Iris pigment epithelial cell (primary cell): ENCODE measurements at regions not wholly inside any gene's neighbourhood (a gene's known extent, or its start where the extent isn't known, plus 50 kb on each side); places are given as distances from the start of the nearest gene placed in this dataset.
A peak's percentile ranks its signal among the peaks of the same experiment; 100 is the strongest.

Source experiments
- DNase-seq: peaks from one replicate; pipeline ENCODE4 v3.0.0-alpha.2; 2011; ENCODE audit warnings: low read depth

DNA sequence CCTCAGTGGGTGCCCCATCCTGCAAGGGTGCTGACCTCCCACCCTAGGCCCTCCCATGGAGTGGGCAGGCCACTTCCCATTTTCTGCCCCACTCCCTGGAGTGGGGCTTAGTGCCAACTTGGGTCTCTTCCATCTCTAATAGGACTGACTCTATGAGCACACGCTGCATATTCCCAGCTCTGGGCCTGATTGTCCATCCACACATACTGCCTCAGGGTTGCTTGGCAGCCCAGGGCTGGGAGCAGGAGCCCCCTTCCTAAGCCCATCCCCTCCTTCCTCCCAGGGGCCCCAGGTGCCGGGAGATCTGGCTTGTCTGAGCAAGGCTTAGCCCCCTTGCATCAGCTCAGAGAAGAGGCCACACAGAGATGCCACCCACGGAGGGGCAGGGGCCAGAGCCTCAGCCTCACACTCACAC is 55.1 kb downstream of the PJA1 start:
- no peak for DNase-seq

DNA sequence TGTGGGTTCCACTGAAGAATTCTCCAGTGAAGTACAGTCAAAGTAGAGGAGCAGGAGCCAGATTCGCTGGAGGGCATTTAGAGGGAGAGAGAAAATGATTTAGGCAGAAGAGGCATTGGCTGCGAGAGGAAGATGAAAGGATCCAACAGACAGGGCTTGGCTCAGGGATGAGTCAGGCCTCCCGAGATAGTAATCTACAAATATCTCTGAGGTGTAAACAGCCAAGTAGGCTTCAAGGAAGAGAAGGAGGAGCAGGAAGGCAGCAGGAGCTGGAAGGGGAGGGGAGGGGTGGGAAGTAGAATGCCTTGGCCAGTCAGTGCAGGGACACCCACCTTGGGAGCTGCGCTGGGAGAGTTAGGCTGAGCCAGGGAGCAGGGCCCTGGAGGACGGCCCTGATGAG is 55.5 kb downstream of the PJA1 start:
- DNase-seq, result peak; percentile 57

DNA sequence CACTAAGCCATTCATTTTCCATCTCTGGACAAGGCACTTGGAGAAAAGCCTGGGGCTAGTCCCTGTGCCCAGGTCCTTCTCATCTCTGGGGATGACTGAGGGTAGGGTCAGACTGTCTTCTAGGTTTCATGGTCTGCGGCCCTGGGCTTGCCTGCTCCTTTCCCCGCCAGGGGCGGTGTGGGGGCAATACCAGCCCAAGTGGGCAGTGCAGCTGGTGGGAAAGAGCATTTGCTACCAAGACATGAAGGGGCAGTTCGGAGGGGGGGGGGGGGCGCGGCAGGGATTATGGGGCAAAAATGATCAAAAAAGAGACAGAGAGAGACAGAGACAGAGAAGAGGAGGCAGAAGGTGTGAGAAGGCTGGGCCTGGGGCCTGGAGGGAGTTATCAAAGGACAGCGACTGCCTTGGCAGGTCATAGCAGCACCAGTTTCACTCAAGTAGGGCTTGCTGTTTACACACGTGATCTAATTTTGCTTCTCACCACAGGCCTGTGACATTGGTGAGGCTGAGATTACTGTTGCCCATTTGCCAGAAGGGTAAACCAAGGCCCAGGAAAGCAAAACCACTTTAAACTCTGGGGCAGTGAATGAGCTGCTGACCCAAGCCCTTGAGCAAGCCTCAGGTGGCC is 56.1 kb downstream of the PJA1 start:
- no peak for DNase-seq

DNA sequence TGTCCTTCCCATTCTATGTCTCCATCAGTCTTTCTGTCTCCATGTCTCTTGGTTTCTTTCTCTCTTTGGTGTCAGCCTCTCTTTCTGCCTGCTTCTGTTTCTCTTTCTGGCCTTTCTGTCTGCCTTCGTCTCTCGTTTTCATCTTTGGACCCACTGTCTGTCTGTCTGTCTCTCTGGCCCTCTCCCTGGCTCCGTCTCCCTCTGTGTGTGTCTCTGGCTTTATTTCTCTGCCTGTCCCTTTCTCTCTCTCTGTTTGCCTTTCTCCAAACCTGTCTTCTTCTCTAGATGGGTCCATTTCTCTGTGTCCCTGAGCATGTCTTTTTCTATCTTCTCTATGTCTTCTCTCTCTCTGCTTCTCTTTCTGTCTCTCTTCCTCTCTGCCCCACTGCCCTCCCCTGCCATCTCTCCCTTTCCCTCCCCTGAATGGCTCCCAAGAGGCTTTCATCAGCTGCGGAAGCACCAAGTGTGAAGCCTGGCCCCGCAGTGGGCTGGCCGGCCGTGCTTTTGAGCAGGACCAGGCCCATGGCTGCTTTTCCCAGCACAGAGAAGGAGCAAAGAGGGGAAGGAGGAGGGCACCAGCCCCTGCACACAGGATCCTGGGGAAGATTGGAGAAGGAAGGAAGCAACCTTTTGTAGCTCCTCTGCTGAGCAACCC is 57.4 kb downstream of the PJA1 start:
- DNase-seq, result no peak

GRCh38 chrX:69107231-69107739 is 58.0 kb downstream of the PJA1 start:
- DNase-seq, result no peak

- DNase-seq, result no peak
Observed at GRCh38 chrX:69104756-69105434, 60.4 kb downstream of the PJA1 start.

DNA sequence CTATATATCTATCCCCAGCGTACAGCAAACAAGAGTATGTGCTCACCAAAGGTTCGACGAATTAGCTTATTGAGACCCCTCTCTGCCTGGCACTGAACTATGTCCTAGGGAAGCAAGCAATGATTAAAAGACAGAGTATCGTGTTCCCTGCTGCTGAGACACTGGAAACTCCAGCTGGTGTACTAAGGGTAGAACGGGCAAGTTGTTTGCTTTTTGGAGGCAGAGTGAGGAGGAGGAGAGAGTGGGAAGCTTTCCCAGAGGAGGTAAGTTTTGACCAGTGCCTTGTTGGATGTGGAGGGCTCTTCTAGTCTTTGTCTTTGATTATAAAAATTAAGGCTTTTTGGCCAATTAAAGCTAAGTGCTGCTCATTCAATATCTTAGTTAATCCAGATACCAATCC is 61.7 kb downstream of the PJA1 start:
- DNase-seq, result no peak

DNA sequence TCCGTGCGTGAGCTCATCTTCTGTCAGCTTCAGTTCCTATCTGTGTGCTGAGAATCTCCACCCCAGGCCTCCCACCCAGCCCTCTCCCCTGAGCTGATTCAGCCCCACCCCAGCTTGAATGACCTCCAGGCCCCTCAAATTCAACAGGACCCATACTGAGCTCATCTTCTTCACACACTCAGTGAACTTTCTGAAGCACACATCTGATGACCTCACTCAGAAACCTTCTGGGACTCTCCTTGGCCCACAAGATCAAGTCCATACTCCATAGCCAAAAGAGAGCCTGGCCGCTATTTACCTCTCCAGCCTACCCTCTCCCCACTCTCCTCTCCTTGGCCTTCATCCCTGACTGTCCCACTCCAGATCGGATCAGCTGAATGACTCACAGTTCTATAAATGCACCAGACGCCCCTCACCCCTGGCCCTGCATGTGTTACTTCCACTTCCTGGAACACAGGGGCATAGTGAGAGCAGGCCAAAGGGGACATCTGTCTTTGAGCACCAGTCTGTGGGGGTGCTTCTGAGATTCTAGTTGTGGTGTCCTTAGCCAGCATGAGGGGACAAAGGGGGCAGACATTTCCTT is 62.5 kb downstream of the PJA1 start:
- no peak for DNase-seq

DNA sequence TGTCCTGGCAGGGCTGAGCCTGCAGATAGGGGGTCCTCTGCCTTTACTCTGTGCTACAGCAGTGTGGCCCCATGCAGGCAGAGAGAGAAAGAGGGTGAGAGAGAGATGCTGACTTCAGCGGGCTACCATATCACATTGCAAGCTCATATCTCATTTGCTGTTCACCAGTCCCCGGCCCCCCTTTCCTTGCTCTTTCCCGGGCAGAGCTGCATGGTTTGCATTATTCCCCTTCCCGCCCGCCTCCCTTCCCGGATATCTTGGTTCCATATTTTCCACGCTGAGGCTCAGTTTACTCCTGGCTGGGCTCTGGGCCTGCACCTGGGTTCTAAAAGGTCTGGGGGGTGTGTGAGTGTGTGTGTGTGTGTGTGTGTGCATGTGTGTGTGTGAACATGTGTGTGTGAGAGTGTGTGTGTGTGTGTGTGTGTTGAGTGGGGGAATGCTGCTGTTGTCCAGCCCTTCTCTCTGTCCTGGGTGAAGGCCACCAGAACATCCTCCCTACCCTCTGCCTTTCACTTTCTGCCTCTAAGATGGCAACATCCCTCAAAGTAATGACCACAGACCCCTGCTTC is 63.5 kb downstream of the PJA1 start:
- no peak for DNase-seq

- no peak for DNase-seq
Observed at GRCh38 chrX:69100478-69100877, 64.8 kb downstream of the PJA1 start.

GRCh38 chrX:69097451-69098236 is 67.6 kb downstream of the PJA1 start:
- no peak for DNase-seq

DNA sequence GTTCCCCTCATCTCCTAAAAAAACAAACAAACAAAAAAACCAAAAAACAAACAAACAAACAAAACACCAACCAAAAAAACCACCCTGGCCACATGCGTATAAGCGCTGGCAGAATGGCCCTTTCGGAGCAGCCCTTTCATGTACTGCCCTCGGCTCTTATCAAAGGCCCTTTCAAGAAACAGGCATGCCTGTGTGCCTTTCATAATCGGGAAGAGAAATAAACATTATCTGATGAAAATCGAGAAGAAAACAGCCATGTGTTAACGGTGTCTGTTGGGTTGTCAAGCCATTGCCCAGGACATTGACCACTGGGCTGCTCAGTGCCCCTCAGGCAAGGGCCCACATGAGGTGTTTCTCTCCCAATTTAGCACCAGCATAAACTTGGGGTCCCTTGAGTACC is 68.3 kb downstream of the PJA1 start:
- no peak for DNase-seq

DNA sequence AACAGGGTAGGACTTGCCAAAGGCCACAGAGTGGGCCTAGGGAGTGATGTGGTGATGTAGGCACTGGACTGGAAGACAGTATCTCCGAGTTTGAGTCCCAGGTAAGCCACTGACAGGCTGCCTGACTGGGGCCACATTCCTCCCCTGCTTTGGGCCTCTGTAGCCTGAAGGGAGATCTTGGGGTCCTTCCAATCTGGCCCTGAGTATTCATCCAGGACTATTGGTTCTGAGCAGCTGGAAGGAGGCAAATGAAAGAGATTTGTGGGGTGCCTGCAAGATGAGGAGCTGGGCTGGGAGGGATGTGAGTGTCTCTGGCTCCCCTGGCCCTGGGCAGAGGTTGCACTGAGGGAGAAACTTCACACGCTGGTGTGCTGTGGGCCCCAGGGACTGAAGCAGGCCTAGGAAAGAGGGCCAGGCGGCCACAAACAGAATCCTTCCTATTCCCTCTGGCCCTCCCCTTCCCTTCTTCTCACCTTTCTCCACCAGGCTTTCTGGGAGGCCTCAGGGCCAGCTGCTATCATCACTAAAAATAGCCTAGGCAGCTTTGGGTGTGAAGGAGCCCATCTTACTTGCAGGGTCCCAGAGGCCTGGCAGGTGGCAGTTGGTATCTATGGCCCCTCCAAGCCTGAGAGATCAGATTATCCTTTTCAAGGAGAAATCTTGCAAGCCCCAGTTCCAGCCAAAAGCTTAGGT is 70.1 kb downstream of the PJA1 start:
- DNase-seq, result no peak

GRCh38 chrX:69093960-69094871 is 71.0 kb downstream of the PJA1 start:
- DNase-seq, result peak; percentile 62

DNA sequence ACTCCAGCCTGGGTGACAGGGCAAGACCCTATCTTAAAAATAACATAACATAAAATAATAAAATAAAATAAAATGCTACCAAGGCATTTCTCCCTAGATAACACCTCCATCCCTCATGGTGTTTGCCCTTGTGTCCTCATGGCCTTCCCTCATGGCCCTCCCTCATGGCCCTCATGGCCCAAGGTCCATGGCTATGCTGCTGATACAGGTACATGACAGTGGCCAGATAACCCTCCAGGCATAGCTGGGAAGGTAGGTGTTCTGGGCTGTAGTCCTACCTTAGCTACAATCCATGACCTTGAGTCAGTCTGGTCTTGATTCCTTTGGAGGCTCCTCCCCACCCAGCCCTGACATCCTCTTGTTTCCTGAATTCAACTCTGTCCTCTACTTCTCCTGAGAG is 75.2 kb downstream of the PJA1 start:
- DNase-seq, result no peak

GRCh38 chrX:69089203-69089602 is 76.0 kb downstream of the PJA1 start:
- no peak for DNase-seq

- peak; percentile 11 for DNase-seq
Observed at GRCh38 chrX:69088171-69088938, 76.9 kb downstream of the PJA1 start.

DNA sequence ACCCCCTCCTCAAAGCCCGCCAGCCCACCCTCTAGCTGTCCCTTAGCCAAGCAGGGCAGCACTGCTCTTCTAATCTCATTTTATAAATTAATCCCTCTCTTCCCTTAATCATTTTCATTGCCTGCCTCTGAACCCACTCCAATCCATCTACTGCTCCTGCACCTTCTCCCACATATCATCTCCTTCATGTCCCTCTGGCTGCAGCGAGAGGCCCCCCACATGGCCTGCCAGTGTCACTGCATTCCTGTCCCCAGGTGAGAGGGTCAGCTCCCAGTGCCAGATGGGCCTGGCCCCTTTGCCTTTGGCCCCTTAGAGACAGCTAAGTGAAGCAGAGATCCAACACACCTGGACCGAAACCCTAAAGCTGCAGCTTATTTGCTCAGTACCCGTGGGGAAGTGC is 79.4 kb downstream of the PJA1 start:
- no peak for DNase-seq

DNA sequence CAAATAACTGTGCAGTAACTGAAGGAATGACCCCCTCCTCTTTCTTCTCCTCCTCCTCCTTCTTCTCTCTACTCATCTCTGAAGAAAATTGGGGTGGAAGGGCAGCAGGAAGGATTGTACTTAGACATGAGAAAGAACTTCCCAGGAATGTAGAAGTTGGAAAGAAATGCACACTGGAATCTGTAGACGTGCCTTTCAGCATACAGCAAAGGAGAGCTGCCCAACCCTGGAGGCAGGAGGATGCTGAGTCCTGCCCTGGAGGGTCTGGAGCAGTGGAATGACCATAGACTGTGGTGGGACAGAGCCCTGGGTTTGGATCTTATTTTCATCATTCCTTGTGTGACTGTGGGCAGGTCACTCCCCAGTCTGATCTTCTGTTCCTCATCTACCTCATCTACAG is 80.1 kb downstream of the PJA1 start:
- DNase-seq, result no peak
